HG03175 (cell line): ENCODE measurements at regions not wholly inside any gene's neighbourhood (a gene's known extent, or its start where the extent isn't known, plus 50 kb on each side); places are given as distances from the start of the nearest gene placed in this dataset.
"Not testable (repeated sequence)": the region's sequence is repeated elsewhere in the genome, so short reads cannot be mapped to it uniquely, and the experiment has no call there.

ENCODE experiments used
- ATAC-seq: cut with Tn5 transposase; IDR thresholded peaks from one replicate; pipeline ENCODE4 v1.9.1; 2021; ENCODE audit warnings: mild to moderate bottlenecking, moderate library complexity; ENCODE audit not compliant: unreplicated experiment

DNA sequence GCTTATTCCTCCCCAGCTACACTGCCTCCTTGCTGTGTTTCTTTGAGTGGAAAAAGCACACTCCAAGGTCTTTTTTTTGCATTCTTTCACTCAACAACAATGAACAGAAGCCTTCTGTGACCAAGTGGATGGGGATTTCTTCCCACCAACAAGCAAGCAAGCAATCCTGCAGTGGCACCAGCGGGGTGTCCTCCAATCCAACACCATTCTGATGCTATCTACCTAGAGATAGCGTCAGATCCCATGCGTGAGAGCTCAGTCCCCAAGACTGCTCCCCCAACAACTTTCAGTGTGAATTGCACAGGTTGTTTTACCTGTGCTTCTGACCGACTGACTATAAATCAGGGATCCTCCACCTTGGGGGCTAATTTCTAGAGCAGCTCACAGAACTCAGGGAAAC is 311.0 kb upstream of the PODXL start:
- no peak for ATAC-seq

DNA sequence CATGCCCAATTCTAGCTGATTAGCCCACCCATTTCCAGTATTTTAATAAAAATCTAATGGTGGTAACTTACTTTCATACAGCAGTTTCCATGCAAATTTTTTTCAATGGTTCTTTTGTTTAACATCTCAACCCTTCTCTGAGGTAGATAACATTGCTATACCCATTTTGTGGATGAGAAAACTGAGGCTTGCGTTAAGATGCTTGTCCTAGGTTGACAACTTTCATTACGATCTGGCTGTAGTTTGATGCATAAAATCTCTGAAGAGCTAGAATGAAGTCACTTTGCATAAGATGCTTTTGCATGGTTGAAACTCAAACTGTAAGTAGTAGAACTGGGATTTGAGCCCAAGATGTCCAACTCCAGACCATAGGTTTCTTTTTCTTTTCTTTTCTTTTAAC is 309.5 kb upstream of the PODXL start:
- no peak for ATAC-seq

DNA sequence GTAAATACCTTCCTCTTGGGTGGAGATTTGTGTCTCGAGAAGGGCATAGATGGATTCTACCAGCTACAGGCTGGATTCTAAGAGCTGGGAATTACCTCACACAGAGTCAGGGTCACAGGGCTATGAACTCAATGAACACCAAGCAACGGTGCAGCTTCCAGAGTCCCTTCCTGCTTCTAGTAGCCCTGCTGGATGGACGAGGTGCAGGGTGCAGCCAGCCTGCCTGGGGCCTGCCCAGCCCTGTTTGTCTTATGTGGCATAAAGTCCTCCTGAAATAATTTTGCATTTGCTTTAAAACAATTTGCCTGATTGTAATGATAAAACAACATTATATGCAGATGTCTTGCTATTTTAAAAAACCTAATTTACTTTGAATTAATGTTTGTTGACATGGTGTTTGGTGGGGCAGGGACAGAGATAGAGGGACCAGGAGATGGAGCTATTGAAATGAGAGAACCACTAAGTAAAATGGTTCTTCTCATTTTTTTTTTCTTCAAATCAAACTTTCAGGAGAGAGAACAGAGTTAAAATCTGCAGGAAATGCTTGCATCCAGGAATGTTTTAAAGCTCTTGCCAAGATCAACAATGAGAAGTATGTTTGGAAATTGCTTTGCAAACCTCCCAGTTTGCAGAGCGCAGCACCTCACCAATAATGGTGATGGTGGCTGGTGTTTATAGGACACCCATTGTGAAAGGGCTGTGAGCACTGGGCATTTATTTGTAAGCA is 305.4 kb upstream of the PODXL start:
- ATAC-seq = no peak

DNA sequence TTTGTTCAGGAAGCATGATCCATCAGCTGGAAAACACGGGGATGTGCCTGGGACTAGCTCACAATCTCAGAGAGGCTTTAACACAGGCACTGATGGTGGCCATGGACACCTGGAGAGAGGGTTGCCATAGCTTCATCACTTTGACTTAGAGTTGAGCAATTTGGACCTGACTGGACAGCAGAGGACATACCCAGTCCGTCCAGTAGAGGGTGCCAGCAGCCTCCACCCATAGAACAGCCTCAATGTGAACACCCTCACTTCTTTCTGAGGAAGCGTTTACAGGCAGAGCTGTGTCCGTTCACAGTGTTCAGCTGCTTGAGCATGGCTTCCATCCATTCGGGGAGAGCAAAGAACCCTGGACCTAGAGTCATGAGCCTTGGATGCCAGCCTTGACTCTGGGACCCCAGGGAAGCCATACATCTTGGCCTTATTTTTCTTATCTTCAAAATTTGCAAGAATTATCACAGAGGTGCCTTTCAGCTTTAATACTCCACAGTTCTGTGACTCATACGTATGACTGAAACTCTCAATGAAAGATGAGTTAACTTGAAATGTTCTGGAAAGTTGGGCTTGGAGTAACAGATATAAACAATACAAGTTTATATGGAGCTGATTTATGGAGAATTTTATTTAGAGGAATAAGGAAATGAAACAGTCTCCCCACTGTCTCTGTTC is 302.9 kb upstream of the PODXL start:
- ATAC-seq = peak; percentile 85

DNA sequence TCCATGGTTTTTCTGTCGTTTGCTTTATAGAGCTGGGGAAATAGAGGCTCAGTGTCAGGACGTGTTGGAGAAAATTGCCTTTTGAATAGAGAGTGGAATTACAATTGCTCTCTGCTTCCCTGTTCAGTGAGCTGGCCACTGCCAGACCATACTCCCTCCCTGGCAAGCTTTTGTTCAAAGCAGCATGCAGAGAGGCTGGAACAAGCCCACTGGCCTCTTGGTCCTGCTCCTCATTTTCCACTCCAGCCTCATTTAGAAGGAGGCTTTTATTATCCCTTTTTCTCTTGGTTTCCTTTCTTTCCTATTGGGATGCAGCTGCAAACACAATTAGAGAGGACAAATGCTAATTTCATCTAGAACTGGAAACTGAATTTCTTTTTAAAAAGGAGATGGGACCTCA is 302.2 kb upstream of the PODXL start:
- no peak for ATAC-seq

DNA sequence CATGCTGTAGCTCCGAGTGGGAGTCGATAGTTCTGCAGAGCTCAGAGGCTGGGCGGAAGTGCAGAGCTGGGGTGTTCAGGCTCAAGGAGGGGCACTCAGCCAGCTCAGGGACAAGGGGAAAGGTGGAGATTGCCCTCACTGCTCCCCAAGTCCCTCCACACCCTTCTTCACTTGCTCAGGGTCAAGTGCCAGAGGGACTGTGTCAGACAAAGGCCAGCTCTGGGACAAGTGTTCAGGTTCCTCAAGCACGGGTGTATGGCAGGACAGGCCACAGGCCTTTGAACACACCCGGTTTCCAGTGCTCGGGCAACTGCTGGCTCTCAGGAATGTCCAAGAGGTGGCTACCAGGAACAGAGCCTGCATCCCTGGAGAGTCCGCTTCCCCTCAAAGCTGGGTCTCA is 293.0 kb upstream of the PODXL start:
- no peak for ATAC-seq

DNA sequence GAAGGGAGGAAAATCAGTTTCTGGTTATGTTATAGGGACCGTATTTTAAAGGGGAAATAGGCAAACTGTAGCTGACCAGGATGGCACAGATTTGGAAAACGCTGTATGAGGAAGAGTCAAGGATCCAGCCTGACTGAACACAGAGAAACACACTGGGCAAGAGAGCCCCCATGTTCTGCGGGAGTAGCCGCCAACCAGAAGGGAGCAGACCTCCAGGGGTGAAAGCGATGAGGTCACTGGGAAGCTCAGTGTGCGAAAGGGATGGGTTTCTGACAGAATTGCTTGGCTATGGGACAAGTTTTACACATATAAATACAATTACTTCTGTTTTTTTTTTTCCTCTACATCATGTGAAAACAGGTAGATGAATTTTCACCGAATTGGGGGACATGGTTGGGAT is 291.6 kb upstream of the PODXL start:
- ATAC-seq = no peak

DNA sequence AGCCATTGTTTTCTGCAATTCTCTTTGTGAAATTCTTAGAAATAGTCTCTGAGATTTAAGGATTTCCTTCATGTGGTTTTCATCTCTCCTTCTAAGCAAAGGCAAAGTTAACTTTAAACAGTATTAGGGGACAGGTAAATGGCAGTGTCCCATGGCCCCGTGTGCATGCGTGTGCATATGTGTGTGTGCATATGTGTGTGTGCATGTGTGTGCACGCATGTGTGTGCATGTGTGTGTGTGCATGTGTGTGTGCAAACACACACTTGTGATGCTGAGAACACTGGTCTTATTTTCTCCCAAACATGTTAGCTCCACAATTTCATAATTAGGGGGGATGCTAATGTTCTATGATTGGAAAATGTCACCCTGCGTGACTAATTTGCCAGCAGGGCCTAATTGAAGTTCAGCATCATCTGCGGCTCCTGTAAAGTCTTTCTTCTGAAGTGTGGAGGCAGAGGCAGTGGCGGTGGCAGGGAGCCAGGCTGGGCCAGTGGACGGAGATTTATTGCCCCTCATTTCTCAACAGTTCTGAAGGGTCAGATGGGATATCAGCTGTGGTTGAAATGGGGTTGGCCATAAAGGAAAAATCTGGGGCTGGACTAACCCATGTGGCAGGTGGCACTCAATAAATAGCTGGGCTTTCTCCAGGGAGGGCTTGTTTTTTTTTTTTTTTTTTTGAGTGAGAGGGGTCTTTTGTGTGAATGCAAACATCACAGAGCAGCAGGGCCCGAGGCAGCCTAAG is 289.3 kb upstream of the PODXL start:
- no peak for ATAC-seq

DNA sequence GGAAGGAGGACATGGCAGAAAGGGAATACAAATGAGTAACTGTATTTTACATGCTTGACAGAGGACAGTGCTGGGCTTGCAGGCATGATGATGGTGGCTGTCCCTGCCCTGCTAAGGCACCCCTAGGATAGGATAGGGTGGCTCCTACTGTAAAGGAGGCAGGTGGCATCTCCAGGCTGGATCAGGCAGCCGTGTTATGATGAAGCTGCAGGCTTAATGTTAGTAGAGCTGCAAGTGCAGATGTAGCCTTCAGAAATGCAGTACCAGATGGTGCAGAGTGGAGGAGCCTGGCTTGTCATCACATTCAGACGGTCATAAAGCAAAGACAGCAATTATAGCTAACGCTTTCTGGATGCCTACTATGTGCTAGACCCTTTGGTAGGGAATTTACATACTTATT is 287.9 kb upstream of the PODXL start:
- no peak for ATAC-seq

DNA sequence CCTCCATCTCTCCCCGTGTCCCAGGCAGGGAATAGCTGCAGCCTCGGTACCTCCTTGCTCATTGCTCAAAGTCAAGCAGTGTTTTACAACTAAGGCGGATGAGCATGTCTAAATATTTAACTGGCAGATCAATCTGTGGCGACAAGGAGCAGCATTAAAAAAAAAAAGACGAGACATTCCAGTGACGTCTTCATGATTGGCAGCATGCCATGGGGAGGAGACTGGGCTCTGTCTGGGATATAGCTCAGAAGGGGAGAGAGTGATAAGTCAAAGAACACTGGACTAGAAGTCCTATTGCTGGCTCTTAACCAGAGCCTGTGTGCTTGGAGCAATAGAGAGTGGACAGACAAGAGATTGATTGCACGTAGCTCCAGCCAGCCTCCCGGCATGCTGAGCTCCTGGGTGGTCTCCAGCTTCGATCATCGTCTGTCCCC is 287.5 kb upstream of the PODXL start:
- ATAC-seq = no peak

DNA sequence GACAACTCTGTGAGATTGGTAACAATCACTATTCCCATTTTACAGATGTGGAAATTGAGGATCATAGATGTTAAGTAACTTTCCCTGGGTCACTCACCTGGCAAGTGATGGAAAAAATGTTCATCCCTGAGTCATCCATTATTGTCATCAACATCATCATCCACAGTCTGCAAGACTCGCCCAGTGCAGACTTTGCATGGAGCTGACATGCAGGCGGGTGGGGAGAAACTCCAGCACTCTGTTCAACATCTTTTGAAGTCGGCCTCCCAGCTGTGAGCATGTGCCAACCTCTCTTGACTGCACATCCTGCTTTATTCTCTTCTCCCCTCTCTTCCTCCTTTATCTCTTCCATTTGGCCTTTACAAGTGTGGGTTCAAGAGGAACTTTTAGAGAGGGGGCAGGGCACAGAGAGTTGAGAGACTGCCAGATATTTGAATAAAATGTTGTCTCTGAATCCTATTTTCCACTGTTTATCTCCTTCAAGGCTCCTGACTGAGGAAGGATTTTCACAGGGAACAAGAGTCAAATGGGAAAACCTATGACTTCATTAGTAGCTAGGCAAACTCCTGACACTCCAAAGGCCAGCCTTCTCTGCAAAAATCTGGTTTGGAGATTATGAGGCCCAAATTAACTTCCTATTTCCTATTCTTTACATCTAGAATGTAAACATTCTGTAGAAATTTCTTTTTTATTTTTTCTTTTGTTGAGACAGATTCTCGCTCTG is 283.7 kb upstream of the PODXL start:
- ATAC-seq = no peak

DNA sequence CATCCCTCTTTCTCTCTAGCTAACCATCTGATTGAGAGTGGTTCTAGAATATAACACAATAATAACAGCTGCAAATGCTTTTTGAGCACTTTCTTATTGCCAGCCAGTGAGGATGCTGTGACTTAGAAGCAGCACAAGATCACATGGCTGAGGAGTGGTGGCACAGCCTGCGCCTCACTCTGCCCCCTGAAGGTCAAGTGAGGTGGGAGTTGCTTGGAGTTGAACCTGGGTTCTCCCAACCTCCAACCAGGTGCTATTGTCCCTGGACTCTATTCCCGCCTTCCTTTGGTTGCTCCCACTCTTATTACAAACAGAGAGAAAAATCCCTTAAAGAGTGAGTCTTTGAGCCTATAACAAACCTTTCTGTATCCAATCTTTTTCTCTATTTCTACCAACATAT is 280.3 kb upstream of the PODXL start:
- ATAC-seq = no peak

DNA sequence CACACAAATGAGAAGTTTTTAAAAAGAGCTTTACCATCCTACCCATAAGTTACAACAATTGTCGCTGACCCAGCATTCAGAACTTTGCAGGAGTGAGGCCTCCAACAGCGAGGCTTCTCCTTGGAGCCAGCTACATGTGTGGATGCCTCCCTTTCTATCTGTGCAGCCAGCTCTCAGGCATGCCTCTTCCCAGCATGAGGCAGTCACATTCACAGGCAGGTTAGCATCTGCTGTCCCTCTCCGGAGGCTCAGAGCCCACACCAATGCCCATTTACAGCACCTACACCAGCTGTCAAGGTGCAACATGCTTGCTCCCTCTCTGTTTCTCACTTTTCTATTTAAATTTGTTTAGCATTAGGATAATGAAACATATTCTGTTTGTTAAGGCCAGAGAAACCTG is 278.7 kb upstream of the PODXL start:
- ATAC-seq = no peak

DNA sequence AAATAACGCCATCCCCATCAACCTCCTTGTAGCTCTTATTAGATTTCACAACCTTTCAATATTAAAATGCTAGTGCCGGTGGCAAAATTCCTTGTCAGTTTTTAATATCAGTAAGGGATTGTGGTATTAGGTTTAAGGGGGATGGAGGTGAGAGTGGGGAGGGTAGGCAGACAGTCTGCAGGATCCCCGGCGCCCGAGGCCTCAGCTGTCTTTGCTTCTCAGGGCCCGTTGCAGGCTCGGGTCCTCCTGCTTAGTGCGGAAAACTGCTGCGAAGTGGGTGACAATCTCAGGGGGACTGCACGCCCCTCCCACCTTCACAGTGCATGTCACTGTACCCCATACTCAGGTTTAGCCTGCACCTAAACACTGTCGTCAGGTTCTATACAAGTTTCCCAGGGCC is 274.3 kb upstream of the PODXL start:
- ATAC-seq = no peak

DNA sequence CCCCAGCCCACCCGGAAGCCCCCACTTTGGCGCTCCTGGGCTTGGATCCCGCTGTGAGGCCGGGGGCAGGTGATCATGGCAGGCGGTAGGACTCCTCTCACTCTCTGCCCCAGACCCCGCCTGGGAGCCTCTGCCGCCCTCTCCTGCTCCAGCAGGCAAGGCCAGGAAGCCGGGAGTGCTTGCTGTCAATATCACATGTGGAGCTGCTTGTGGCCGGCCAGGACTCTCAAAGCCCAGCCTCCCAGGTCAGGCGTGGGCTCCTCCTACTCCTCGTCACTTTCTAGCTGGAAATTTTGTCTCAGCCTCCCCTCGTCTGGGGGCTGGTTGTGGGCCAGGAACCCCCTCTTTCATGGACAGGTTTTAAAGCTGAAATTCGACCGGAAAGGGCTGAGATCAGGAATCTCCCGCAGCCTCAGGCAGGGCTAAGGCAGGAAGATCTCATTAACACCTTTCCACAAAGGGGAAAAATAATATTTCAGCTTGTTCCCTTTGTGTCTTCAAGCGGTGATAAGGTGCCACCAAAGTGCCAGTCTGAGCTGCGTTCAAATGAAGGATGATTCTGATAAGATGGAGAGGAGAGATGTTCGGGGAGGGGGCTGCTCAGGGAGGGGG is 273.6 kb upstream of the PODXL start:
- no peak for ATAC-seq

DNA sequence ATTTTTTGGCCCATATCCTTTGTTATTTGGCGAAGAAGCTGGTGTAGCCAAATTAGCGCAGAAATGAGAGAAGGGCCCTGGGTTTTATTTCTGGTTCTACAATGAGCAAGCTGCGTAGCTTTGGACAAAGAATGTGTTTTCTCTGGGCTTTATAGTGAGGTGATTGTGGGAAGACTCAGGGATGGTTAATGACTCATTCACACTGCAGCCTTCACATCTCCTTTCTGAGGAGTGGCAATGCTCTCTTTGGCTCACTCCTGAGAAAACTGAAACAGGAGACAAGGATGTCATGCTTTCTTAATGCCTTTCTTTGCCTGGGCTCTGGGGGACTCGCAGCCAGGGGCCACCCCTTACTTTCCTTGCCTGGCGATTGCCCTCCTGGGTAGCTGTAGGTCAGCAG is 271.0 kb upstream of the PODXL start:
- no peak for ATAC-seq

DNA sequence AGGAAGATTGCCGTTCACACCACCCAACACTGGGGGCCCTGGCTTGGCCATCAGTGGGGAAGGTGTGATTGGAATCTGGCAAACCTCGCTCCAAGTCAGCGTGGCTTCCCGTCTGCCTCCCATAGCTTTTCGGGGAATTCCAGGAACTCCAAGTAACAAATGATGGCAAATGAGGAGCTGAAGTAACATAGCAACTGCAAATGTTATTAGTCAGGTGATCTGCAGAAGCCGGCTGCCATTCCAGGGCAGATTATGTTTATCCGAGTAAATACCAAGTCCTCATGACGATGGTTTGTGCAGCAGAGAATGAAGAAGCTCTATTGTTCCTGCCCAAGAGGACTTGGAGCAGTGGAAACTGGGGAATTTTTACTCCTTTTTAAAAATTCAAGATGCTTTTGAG is 270.5 kb upstream of the PODXL start:
- no peak for ATAC-seq

DNA sequence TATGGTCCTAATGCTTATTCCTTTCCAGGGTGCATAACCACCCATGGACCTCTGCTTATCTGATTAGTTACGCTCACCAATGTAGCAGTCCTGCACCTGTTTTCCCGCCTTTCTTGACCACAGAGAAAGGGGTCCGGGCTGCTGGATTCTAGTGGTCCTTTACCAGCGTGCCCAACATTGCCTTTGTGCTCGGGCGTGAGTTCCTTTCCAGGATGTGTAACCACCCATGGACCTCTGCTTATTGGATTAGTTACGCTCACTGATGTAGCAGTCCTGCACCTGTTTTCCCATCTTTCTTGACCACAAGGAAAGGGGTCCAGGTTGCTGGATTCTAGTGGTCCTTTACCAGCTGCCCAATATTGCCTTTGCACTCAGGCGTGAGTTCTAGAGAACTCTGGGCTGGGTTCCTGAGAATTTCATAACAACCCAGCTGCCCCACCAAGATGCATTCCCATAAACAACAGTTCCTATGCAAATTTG is 267.6 kb upstream of the PODXL start:
- not testable (repeated sequence) for ATAC-seq

DNA sequence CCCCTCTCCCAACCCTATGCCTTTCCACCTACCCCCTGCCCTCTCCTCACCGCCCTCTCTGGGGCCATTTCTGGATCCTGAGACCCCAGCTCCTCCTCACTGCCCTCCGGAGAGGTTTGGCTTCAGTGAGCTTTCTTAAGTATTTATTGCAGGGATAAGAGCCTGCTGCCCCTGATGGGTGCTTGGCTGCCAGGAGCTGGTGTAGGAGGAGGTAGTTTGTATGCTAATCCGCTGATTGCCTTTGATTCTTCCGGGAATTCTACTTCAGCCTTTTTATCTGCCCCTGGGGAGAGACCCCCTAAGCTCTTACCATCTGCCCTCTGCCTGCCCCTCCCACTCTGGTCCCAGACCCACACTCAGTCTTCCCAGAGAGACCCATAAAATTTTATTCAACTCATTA is 263.5 kb upstream of the PODXL start:
- ATAC-seq = no peak

DNA sequence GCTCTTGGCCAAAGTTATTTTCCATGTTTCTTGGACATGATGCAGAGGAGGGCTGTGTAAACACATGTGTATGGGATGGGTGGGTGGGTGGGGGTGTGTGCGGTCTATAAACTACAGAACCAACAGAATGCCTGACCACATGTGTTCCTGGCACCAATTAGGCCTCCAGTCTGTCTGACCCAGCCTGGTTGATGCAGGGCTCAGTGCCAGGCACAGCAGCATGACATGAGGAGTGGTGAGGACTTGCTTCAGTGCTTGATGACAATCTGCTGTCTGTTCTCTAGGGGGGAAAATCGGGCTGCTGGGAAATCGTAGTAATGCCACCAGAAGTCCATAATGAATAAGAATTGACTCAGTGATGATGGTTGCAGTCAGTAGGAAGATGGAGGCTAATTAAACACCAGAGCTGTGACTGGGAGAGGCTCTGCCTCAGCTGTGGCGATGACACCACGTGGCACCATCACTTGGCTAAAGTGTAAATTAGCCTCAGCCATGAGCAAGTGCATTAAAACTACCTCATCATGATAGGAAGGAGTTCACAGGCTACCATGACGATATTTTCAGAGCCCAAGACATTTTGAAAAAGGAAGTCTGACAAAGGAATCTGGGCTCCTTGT is 260.1 kb upstream of the PODXL start:
- no peak for ATAC-seq
